Ectodermal cell (in vitro differentiated cells): ENCODE measurements at regions not wholly inside any gene's neighbourhood (a gene's known extent, or its start where the extent isn't known, plus 50 kb on each side); places are given as distances from the start of the nearest gene placed in this dataset.

Source experiments
- H3K27ac ChIP-seq: 2 replicates; pipeline ENCODE4 v1.7.0; 2013; ENCODE audit warnings: mild to moderate bottlenecking, low read depth, low read length; ENCODE audit not compliant: insufficient read depth, poor library complexity, severe bottlenecking
- H3K27me3 ChIP-seq: 2 replicates; pipeline ENCODE4 v1.7.0; 2013; ENCODE audit warnings: mild to moderate bottlenecking, low read length; ENCODE audit not compliant: insufficient read depth, control insufficient read depth, poor library complexity, severe bottlenecking
- H3K36me3 ChIP-seq: one replicate; pipeline ENCODE4 v1.7.0; 2013; ENCODE audit warnings: low read length; ENCODE audit not compliant: control insufficient read depth, insufficient read depth
- H3K4me1 ChIP-seq: one replicate; pipeline ENCODE4 v1.7.0; 2013; ENCODE audit warnings: low read length; ENCODE audit not compliant: control insufficient read depth, insufficient read depth
- H3K4me3 ChIP-seq: 2 replicates; pipeline ENCODE4 v1.7.0; 2013; ENCODE audit warnings: low read depth, low read length, control low read depth; ENCODE audit not compliant: insufficient read depth
- H3K9me3 ChIP-seq: 2 replicates; pipeline ENCODE4 v1.7.0; 2013; ENCODE audit warnings: mild to moderate bottlenecking, low read length, moderate library complexity; ENCODE audit not compliant: control insufficient read depth
- WGBS, 2 experiments: methylation state at CpG; one replicate each; pipeline ENCODE4 v1.1.7; 2013; ENCODE audit warnings: missing lambda C conversion rate in 2 of 2; 5-methylcytosine and 5-hydroxymethylcytosine counted together

DNA sequence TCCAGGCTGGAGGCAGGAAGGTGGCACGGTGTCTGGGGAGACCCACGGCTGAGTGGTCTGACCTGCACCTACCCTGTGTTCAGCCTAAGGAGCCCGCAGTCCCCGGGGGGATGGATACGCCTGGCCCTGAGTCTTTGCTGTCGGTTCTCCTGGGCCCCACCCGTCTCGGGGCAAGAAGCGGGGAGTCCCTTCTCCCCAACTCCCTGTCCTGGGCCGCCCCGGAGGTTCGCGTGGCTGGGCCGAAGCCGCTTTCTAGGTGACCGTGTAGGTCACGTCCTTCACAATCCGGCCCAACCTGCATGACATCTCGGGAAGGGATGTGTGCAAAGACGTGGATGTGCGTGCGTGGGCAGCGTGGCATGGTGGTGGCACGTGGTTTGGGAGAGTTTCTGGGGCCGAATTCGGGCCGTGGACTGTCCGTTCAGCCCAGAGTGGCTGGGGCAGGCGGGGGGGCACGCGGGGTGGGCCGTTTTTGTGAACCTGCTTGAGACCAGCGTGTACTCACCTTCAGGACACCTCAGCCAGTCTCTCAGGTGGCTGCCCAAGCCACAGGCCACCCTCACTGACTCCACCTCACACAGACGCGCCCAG, 103.3 kb downstream of the PTPRS start:
- H3K9me3 ChIP-seq, result no peaks in the 10 kb centered on the region
- no peaks in the 10 kb centered on the region for H3K4me1 ChIP-seq
- no peak overlapping the region for H3K4me3 ChIP-seq
- peaks cover 50% of the 10 kb centered on the region for H3K36me3 ChIP-seq
- H3K27ac ChIP-seq, result no peak overlapping the region
- H3K27me3 ChIP-seq, result no peaks in the 10 kb centered on the region
- 96 to 97% methylated on average over 35 of the region's 35 CpGs for WGBS, 2 experiments

DNA sequence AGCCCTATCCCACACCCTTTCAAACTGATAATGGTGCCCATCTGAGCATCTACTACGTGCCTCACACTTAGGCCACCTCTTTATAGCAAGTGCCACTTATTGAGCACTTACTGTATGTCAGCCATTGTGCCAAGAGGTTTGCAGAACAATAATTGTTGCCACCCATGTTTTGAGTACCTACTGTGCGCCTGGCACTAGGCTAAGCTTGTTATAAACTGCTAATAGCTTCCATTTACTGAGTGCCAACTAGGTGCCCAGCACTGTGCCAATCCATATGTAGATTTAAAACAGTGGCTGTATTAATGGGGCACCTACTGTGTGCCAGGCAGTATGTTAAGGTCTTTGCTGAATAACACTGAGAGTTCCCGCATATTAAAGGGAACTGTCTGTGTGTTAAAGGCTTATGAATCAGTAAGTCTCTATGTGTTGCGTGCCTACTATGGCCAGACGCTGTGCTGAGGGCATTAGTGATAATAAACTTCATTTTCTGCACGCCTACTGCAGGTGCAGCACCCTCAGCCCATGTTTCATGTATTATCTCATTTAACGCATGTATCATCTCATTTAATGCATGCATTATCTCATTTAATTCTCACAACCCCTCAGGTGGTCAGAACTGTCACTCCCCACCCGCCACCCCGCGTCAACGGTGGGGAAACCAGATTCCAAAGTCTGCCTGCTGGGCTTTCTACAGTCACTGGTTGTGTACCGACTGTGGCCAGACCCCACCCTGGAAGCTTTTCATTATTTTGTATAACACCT, 105.0 kb downstream of the PTPRS start:
- Histone ChIP-seq H3K27me3 (no peaks in the 10 kb centered on the region), H3K4me3 (no peak overlapping the region), H3K4me1 (no peaks in the 10 kb centered on the region), H3K27ac (no peak overlapping the region), H3K9me3 (no peaks in the 10 kb centered on the region), H3K36me3 (peaks cover 48% of the 10 kb centered on the region)
- WGBS, 2 experiments, result 95 to 97% methylated on average over 12 of the region's 12 CpGs

DNA sequence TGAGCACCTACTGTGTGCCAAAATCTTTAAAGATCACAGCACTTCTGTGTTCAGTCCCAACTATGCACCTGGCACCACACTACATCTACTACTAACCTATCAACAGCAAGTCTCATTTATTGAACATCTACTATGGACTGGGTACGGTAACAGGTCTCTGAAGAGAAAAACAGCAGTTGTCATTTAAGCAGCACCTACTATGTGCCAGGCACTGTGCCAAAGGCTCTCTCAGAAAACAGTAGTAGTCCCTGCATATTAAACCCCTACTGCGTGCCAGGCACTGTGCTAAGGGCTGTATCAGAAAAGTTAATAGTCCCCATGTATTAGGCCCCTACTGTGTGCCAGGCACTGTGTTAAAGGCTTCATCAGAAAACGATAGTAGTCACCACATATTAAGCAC, 106.2 kb downstream of the PTPRS start:
- Histone ChIP-seq H3K4me1 (no peaks in the 10 kb centered on the region), H3K4me3 (no peak overlapping the region), H3K9me3 (no peaks in the 10 kb centered on the region), H3K36me3 (peaks cover 50% of the 10 kb centered on the region), H3K27me3 (no peaks in the 10 kb centered on the region), H3K27ac (no peak overlapping the region)
- whole genome bisulfite sequencing, 2 experiments, result 96 to 97% methylated on average over 3 of the region's 3 CpGs

DNA sequence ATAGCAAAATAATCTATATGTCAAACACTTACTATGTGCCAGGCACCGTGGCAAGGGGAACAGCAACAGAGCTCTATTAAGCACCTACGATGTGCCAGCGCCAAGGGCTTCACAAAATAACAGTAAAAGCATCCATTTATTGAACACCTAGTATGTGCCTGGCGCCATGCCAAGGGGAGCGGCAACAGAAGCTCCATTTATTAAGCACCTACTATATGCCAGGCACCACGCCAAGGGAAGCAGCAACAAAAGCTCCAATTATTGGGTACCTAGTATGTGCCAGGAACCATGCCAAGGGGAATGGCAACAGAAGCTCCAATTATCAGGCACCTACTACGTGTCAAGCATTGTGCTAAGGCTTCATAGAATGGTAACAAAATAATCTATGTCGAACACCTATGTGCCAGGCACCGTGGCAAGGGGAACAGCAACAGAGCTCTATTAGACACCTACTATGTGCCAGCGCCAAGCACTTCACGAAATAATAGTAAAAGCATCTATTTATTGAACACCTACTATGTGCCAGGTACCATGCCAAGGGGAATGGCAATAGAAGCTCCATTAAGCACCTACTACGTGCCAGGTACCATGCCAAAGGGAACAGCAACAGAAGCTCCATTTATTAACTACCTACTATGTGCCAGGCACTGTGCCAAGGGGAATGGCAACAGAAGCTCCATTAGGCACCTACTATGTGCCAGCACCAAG, 107.7 kb downstream of the PTPRS start:
- no peaks in the 10 kb centered on the region for H3K4me1 ChIP-seq
- H3K4me3 ChIP-seq, result no peak overlapping the region
- no peak overlapping the region for H3K27ac ChIP-seq
- WGBS, 2 experiments, result 96 to 98% methylated on average over 12 of the region's 12 CpGs
- no peaks in the 10 kb centered on the region for H3K9me3 ChIP-seq
- H3K27me3 ChIP-seq, result no peaks in the 10 kb centered on the region
- H3K36me3 ChIP-seq, result peaks cover 48% of the 10 kb centered on the region

DNA sequence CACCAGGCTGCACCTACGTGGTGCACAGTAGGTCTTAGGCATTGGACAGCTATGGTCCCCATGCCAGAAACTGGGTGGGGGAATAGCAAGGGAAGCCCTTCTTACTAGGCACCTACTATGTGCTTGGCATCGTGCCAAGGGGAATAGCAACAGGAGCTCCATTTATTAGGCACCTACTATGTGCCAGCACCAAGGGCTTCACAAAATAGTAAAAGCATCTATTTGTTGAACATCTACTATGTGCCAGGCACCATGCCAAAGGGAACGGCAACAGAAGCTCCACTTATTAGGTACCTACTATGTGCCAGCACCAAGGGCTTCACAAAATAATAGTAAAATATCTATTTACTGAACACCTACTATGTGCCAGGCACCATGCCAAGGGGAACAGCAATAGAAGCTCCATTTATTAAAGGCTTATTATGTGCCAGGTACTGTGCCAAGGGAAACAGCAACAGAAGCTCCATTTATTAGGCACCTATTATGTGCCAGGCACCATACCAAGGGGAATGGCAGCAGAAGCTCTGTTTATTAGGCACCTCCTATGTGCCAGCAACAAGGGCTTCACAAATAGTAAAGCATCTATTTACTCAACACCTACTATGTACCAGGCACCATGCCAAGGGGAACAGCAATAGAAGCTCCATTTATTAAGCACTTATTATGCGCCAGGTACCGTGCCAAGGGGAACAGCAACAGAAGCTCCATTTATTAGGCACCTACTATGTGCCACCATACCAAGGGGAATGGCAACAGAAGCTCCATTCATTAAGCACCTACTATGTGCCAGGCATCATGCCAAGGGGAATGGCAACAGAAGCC, 108.5 kb downstream of the PTPRS start:
- peaks cover 45% of the 10 kb centered on the region for H3K36me3 ChIP-seq
- WGBS, 2 experiments, result 92 to 95% methylated on average over 5 of the region's 5 CpGs
- H3K27ac ChIP-seq, result no peak overlapping the region
- H3K27me3 ChIP-seq, result no peaks in the 10 kb centered on the region
- no peak overlapping the region for H3K4me3 ChIP-seq
- no peaks in the 10 kb centered on the region for H3K9me3 ChIP-seq
- no peaks in the 10 kb centered on the region for H3K4me1 ChIP-seq

DNA sequence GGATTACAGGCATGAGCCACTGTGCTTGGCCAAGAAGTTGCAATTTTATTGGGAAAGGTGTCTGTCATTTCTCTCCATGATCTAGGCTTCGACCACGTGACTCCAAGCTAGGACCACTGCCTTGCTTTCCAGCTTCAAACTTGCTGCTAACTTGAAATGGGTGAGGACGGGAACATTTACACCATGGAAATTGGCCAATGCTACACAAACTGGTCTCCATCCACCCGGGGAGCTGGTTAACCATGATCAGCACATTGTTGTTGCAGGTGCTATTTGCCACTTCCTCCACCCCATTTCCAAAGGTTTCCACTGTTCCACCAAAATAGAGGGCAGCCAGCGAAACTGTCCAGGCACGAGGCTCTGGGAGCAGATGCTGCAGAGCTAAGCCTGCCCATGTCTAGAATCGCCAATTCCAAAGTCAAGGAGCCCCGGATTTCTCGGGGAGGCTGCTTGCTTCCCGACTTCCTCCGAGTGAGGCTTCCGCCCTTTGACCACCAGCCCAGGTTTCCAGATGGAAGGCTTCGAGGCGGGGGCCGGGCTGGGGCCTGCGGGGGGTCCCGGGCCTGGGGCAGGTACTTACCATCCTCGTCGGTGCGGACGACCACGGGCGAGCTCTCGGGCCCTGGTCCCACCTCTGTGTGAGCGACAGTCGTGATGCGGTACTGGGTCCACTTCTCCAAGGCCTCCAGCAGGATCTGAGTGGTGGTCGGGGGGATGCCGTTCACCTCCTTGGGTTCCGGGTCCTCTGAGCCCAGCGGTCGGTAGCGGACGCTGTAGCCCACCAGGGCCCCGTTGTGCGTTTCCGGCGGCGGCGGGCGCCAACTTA, 109.7 kb downstream of the PTPRS start:
- Histone ChIP-seq H3K27ac (no peak overlapping the region), H3K4me3 (no peak overlapping the region), H3K36me3 (peaks cover 38% of the 10 kb centered on the region), H3K27me3 (no peaks in the 10 kb centered on the region), H3K9me3 (no peaks in the 10 kb centered on the region), H3K4me1 (no peaks in the 10 kb centered on the region)
- WGBS, 2 experiments, result 96 to 97% methylated on average over 38 to 41 of the region's 41 CpGs

DNA sequence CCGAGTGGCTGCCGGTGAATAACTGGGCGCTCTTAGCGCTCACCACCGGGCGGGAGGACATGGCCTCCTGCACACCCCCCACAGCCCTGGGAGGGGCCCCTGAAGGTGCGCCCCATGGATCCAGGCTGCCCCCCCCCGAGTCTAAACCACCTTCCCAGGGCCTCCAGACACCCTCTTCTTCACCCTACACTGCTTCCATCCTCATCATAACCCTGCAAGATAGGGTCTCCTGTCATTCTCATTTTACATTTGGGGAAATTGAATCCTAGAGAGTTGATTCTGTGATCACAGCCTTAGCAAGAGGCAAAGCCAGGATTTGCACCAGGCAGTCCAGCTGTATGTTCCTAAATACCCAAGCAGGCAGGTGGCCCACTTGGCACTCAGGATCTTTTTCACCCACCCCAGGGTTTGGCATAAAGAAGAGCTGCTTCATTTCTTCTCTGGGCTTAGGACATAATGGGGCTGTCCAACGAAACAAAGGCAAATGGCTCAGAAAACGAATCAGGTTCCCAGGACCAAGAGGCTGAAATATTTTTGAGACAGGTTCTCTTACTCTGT, 110.8 kb downstream of the PTPRS start:
- 66 to 68% methylated on average over 10 of the region's 10 CpGs for WGBS, 2 experiments
- H3K36me3 ChIP-seq, result peaks cover 41% of the 10 kb centered on the region
- H3K9me3 ChIP-seq, result no peaks in the 10 kb centered on the region
- no peak overlapping the region for H3K27ac ChIP-seq
- H3K27me3 ChIP-seq, result no peaks in the 10 kb centered on the region
- no peaks in the 10 kb centered on the region for H3K4me1 ChIP-seq
- no peak overlapping the region for H3K4me3 ChIP-seq

DNA sequence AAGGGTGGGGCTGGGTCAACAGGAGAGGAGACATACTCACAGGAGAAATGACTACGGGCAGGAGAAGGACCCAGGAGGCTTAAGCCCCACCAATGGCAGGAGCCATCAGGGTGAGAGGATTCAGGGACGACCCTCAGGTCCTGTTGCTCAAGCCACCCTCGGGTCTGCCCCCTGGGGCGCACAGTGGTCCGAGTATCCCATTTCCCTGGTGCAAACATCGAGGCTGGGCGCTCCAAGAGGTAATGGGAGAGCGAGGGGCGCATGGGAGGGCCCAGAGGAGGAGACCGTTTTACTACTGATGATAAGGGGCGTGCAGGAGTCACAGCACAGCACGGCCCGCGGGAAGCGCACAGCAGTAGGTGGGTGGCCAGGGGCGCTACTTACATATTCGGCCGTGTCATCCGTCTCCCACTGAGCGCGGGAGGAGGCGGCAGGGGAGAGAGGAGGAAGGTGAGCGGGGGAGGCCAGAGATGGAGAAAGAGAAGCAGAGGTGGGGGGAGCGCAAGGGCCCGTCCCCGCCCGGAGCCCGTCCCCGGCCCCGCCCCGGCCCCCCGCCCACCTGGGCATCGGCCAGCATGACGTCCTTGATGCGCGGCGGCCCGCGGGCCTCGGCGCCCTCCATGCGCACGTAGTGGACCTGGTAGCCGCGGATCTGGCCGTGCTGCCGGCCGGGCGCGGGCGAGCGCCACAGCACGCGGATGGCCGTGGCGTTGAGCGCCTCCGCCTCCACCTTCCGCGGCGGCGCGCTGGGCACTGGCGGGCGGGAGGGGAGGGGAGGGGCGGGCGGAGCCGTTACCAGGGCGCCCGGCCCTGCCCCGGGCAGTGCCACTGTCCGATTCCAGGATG, 111.5 kb downstream of the PTPRS start:
- peaks cover 46% of the 10 kb centered on the region for H3K36me3 ChIP-seq
- H3K27ac ChIP-seq, result no peak overlapping the region
- 62 to 67% methylated on average over 72 of the region's 72 CpGs for WGBS, 2 experiments

DNA sequence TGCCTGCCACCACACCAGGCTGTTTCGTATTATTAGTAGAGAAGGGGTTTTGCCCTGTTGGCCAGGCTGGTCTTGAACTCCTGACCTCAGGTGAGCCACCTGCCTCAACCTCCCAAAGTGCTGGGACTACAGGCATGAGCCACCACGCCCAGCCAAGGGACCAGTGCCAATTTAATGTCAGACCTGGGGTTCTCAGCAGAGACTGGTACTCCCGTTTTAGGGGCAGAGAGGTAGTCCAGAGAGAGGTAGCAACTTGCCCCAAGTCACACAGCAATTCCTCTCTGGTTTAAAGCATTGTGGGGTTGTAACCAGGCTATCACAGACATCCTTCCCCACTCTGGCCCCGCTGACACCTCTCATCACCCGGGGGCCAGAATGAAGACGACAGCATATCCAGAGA, 112.1 kb downstream of the PTPRS start:
- Histone ChIP-seq H3K27me3 (no peaks in the 10 kb centered on the region), H3K9me3 (no peaks in the 10 kb centered on the region), H3K4me3 (no peak overlapping the region), H3K27ac (no peak overlapping the region), H3K36me3 (peaks cover 46% of the 10 kb centered on the region), H3K4me1 (no peaks in the 10 kb centered on the region)
- WGBS, 2 experiments, result 93 to 95% methylated on average over 6 of the region's 6 CpGs

More for the DNA sequence above, 111.5 kb downstream of the PTPRS start:
- H3K4me3 ChIP-seq, result no peak overlapping the region
- H3K27me3 ChIP-seq, result no peaks in the 10 kb centered on the region
- H3K9me3 ChIP-seq, result no peaks in the 10 kb centered on the region
- no peaks in the 10 kb centered on the region for H3K4me1 ChIP-seq
